HG03558 (cell line): ENCODE measurements at regions not wholly inside any gene's neighbourhood (a gene's known extent, or its start where the extent isn't known, plus 50 kb on each side); places are given as distances from the start of the nearest gene placed in this dataset.

ENCODE experiments used
- ATAC-seq: cut with Tn5 transposase; IDR thresholded peaks from one replicate; pipeline ENCODE4 v1.9.1; 2021; ENCODE audit warnings: moderate number of reproducible peaks; ENCODE audit not compliant: unreplicated experiment; ENCODE audit errors: extremely low read depth

DNA sequence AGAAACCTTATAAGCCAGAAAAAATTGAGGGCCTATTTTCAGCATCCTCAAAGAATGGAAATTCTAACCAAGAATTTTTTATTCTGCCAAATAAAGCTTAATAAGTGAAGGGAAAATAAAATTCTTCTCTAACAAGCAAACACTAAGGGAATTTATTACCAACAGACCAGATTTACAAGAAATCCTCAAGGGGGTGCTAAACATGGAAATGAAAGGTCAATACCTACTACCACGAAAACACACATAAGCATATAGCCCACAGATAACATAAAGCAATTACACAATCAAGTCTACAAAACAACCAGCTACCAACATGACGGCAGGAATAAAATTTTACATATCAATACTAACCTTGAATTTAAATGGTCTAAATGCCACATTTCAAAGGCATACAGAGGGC is 883.5 kb downstream of the SI start:
- no peak for ATAC-seq

DNA sequence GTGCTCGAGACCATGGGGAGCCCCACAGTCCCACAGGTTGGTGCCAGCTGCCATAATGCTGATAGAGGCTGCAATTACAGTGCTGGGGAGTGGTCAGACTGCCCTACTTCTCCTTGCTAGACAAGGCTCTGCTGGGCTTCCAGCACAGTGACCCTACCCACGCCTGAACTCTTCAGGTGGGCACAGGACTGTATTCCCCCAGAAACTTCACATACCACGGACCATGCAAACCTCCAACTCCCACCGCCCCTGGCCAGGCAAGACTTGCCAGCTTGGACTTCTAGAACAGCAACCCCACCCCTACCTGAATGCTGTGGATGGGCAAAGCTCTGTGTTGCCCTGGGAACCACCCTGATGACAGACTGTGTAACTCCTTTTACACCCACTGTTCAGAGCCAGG is 885.3 kb downstream of the SI start:
- no peak for ATAC-seq

DNA sequence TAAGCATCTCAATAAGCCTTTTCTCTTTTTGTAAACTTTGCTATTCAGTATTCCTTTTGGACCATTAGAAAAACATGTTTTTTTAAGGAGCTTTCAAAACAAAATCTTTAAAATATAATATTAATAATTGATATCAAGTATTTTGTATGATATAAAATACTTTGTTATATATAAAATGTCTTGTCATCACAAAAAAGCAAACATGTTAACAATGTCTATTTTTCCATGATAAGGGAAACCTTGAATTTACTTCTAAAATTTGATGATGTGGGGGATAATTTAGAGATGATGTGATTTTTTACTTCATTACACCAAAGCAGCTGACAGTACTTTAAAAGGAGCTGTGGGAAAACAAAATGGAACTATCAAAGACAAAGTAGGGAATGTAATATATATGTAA is 887.7 kb downstream of the SI start:
- ATAC-seq, result no peak

DNA sequence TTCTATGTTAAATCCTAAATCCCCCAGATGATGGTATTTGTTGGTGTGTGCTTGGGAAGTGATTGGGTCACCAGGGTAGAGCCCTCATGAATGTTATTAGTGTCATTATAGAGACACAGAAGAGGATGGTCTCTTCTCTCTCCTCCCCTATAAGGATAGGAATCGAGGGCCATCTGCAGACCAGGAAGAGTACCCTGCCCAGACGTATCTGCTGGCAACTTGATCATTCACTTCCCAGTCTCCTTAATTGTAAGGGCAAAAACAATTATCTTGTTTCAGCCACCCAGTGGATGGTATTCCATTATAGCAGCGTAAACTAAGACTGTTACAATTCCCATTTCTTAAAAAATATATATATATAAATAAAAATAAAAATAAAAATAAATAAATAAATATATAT is 892.2 kb downstream of the SI start:
- no peak for ATAC-seq

DNA sequence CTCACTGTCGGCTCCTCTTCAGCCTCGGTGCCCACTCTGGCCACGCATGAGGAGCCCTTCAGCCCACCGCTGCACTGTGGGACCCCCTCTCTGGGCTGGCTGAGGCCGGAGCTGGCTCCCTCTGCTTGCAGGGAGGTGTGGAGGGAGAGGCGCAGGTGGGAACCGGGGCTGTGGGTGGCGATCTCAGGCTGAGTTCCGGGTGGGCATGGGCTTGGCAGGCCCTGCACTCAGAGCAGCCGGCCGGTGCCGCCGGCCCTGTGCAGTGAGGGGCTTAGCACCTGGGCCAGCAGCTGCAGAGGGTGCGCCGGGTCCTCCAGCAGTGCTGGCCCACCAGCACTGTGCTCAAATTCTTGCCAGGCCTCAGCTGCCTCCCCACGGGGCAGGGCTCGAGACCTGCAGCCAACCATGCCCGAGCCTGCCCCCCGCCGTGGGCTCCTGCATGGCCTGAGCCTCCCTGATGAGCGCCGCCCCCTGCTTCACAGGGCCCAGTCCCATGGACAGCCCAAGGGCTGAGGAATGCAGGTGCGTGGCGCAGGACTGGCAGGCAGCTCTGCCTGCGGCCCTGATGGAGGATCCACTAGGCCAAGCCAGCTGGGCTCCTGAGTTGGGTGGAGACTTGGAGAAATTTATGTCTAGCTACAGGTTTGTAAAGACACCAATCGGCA is 899.1 kb downstream of the SI start:
- ATAC-seq, result no peak

DNA sequence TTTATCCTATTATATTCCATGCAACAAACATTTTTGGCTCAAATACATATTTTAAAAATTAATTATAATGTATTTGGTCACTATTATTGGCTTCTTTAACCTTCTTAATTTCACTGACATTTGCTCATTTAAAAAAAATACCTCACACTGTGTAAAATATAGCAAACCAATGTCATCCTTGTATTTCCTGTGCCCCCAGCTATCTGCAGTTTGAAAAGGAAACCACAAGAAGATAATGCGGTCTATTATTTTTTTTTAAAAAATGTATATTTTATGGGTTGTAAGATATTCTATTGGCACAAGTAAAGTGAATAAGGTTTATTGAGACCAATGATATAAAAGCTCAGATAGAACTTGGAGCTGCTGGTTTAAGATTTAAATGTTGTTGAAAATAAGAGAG is 904.2 kb downstream of the SI start:
- ATAC-seq, result no peak

DNA sequence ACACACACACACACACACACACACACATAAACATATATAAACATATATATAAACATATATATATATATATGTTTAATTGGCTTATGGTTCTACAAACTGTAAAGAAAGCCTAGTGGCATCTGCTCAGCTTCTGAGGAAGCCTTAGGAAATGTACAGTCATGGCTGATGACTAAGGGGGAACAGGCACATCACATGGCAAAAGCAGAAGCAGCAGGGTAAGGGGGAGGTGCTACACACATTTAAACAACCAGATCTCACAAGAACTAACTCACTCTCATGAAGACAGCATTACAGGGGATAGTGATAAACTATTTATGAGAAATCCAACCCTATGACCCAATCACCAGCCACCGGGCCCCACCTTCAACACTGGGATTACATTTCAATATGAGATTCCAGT is 922.9 kb downstream of the SI start:
- no peak for ATAC-seq

DNA sequence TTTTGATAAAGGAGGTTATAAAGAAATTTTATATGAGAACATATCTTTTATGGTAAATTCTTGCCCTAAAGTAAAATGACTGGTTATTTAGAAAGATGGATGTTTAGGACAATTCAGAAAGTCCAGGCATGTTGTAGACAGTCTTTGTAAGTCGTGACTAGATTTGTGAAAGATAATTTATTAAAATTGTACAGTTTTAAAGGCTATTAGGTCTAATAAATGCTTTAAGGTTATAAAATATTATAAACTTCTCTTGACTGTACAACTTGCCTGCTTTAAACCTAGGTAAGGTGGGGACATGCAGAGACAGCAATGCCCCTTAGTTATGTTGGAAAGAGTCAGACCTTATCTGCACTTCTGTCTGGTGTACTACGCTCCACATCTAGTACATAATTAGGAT is 933.5 kb downstream of the SI start:
- no peak for ATAC-seq

DNA sequence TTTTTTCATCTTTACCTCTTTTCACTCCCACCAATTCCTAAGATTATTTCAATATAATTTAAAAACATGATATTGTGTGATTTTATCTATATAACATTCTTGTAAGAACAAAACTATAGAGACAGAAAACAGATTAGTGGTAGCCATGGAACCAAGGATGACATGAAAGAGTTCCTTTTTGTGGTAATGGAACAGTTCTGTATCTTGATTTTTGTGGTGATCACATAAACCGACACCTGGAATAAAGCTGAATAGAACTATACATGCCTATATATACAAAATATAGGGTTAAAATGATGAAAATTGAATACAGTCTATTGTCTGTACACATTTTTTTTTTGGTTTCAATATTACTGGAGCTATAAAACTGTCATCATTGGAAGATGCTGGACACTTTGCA is 945.4 kb downstream of the SI start:
- no peak for ATAC-seq

DNA sequence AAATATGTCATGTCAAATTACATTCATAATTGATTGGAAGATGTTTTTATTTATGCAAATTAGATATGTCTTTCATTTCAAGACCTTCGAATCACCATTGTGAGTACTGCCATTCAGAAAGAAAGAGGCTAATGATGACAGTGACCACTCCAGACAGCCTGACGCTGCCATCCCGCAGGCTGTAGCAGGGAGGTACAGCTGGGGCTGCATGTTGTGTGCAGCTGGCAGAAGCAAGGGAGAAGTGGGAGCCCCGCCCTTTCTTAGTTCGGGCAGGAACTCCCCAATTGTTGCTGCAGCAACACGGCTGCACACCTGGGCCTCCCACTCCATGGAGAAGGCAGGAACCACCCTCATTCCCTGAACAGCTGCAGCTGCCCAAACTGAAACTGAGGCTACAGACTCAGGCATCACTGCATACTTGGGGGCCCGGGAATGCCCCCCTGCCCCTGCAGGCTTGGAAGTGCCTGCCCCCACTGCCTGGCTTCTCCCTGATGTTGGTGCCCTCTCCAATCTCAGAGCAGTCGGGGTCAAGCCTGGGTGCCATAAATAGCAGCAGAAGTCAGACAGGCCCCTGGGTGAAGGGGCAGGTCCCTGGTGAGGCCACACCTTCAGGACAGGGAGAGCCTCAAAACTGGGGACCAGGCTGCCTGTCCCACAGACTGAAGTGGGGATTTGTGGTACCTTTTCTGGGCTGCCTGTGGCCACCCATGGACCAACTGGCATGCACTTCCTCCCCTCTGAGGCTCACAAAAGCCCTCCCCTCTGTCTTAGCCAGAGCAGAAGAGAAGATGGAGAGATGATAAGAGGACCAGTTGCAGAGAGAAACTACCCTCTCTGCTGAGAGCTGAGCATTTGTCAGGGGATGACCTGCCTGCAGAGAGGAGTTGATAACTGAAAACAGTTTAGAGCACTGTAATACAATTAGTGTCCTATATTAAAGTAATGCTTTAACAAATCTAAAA is 964.6 kb downstream of the SI start:
- ATAC-seq, result no peak

DNA sequence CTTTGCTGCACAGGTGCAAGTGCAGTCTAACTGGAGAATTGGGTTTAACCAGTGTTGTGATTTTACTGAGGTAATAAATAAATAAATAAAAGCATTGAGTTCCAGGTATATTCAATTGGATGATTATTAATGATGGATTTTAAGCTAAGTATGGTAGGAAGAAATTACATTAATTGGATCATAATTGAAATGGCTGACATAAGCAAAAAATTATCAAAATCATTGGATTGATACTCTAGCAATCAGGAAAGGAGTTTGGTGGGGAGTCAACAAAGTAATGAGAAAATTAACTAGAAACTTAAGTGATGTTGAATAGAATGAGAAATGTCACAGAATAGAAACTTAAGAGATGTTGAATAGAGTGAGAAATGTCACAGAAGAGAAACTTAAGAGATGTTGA is 981.9 kb downstream of the SI start:
- ATAC-seq, result no peak

DNA sequence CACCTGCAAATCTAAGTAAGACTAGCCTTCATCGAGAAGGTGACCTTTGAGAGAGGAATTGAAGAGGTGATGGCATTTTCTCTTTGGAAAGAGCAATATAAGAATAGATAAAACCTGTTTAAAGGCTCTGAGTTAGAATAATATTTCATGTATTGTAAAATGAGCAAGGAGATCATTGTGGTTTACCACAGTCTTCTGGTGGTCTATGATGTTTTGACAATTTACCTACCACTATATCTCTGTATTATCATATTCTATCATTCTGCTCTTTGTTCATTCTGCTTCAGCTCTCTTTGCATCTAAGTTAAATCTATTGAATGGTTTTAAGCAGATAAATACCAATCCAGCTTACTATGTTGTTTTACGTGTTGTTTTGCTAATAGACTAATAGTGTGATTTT is 982.3 kb downstream of the SI start:
- no peak for ATAC-seq

DNA sequence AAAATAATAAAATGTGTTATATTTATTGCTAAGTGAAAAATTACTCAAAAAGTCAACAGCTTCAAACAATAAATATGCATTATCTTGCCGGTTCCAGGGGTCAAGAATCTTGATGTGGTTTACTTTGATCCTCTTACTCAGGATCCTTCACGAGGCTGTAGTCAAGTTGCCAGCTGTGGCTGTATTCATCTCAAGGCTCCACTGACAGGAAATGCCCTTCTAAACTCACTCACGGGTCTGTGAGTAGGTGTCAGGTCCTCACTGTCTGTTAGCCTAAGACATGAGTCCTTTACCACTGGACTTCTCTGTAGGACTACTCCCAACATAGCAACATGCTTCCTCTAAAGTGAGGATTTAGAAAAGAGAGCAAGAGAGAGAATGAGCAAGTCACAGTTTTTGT is 983.0 kb downstream of the SI start:
- ATAC-seq, result no peak

DNA sequence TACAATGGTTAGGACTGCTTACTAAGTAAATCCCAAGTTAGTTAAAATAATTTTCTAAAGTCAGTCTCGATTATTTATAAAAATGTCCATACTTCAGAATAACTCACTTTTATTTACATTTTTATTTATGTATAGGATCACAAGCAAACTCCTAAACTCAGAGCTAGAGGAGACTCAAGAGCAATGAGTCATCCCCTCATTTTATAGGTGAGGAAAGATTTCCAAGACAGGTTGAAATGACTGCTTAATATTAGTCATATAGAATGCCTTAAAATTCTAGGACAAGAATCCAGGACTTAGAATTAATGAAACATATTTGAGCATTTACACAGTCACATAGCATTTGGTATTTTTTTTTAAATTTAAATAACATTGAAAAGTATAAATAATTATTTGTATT is 983.8 kb downstream of the SI start:
- no peak for ATAC-seq

DNA sequence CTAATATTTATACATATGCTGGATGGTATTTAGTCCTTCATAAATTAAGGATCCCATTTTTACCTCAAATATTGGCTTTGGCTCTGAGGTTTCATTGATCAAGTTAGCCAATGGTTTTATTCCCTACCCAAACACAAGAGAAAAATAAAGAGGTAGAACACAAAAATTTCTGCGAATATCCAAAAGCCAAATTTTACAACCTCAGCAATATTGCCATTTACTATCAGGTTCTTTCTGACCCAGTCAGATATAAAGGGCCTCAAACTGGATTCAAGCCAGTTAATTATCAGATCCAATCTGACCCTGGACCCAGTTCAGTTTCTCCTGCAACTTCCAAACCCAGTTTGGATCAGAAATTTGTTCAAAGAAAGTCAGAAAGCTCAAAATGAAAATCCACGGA is 998.1 kb downstream of the SI start:
- ATAC-seq, result no peak

DNA sequence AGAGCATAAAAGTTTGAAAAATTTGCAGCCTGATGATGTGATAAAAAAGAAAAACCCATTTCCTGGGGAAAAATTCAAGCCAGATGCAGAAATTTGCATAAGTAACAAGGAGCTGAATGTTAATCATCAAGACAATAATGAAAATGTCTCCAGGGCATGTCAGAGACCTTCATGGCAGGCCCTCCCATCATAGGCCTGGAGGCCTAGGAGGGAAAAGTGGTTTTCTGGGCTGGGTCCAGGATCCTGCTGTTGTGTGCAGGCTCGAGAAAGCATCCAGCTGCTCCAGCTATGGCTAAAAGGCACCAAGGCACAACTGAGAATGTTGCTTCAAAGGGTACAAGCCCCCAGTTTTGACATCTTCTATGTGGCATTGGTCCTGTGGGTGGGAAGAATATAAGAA is 1014.0 kb downstream of the SI start:
- ATAC-seq, result no peak

DNA sequence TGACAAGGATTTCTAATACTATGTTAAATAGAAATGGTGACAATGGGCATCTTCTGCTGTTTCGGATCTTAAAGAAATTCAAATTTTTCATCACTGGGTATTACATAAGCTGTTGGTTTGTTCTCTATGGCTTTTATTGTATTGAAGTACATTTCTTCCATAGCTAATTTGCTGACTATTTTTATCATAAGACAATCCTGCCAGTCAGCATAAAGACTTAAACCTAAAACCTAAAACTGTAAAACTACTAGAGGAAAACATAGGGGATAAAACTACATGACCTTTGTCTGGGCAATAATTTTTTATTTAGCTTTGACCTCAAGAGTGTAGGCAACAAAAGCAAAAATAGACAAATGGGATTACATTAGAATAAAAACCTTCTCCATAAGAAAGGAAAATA is 1017.4 kb downstream of the SI start:
- no peak for ATAC-seq

DNA sequence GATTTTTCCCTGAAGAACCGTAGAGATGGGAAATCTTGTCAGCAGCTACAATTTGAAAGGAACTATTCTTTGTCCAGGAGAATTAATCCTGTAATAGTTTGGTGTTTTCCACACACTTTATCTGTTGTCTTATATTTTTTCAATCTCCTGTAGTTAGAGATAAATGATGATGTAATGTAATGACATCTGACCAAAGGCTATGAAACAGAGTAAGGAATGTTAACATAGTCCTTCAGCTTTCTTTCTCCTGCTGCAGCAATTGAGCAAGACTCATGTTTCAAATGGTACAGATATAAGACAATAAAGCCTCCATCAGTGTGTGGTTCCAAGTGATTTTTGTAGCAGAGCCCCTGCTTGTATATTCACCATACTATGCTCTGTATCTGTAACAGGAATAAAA is 1028.4 kb downstream of the SI start:
- no peak for ATAC-seq

DNA sequence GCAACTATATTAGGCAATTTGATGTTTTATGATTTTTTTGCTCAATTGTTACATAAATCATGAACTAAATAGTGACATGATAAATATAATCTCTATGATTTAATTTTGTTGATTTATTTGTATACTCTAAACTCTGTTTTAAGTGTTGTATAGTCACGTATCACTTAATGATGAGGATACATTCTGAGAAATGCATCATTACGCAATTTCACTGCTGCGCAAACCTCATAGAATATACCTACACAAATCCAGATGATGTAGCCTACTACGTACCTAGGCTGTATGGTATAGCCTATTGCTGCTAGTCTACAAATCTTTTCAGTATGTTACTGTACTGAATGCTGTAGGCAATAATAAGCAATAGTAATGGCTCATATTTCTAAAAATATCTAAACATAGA is 1029.8 kb downstream of the SI start:
- no peak for ATAC-seq

DNA sequence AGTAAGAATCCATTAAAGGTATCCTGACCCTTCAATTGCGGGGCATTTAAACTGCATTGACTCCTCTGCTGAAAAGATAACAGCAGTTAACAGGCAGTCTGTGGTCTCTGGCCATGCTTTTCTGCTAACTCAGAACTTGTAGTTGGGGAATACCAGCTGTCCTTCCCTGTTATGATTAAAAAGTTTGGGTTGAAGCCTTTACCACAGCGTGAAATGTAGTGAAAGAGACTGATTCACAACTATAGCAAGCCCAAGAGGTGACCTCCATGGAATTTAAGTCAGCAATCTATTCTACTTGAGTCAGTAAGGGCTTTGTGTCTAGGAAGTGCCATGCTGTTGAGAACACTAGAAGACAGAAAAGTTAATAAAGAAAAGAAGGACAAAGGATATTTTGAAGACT is 1037.3 kb downstream of the SI start:
- no peak for ATAC-seq

DNA sequence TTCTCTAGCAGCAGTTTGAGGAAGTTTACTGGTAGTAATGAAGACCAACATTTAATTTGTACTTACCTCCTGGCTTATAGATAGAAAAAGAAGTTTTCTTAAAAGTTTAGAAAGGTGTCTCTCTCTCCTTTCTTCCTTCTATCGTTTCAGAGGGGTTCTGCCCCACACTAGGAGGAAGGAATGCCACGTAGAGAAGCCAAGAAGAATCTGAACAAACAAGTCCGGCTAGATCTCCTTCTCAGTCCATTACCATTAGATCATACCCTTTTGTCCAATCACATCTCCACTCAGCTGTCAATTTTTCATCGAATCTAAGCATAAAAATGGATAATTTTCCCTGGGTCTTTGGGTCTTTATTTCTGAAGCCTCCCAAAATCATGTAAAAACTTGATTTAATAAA is 1048.1 kb downstream of the SI start:
- no peak for ATAC-seq

DNA sequence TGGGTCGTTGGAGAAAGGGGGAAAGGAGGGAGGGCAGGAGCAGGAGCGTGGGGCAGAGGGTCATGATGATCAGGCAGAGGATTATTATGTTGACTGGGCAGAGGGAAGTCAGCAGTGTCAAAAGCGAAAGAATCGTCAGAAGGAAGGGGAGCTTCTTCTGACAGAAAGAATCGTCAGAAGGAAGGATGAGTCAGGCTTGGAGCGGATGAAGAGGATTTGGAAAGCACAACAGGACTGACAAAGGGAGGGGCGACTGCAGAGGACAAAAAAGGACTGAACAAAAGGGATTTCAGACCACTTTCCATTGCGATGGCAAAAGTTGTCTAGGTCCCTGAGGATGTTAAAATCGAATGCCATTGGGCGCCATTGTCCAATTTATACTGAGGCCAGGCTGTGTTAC is 1053.5 kb downstream of the SI start:
- no peak for ATAC-seq
